ENCODE measurements at regions not wholly inside any gene's neighbourhood (a gene's known extent, or its start where the extent isn't known, plus 50 kb on each side); places are given as distances from the start of the nearest gene placed in this dataset.

- peaks cover 2% of the 10 kb centered on the region for H3K27me3 Mint-ChIP-seq
- no peak overlapping the region for H3K27ac Mint-ChIP-seq
- no peak for DNase-seq (ENCODE audit: low spot score, unreplicated experiment)
- H3K4me1 Mint-ChIP-seq (ENCODE audit: low read depth): no peaks in the 10 kb centered on the region
- H3K9me3 Mint-ChIP-seq (ENCODE audit: low read depth): peaks cover 5% of the 10 kb centered on the region
- no peaks in the 10 kb centered on the region for H3K36me3 Mint-ChIP-seq (ENCODE audit: insufficient read depth)
- no peak overlapping the region for H3K4me3 Mint-ChIP-seq (ENCODE audit: low read depth)
- no peak for TF ChIP-seq CTCF (IDR thresholded peaks at IDR 0.05; ENCODE audit: unreplicated experiment)
These were observed 111.7 kb upstream of the LYZL1 start for GRCh38 chr10:29176845-29177832.

- DNase-seq (ENCODE audit: low spot score, unreplicated experiment): no peak
- no peak for TF ChIP-seq CTCF (IDR thresholded peaks at IDR 0.05; ENCODE audit: unreplicated experiment)
- H3K4me1 Mint-ChIP-seq (ENCODE audit: low read depth): no peaks in the 10 kb centered on the region
These were observed 106.9 kb upstream of the LYZL1 start for GRCh38 chr10:29181936-29182335.

GRCh38 chr10:29183301-29183945 lies 105.4 kb upstream of the LYZL1 start:
- Mint-ChIP-seq H3K9me3 (ENCODE audit: low read depth) (no peaks in the 10 kb centered on the region), H3K36me3 (ENCODE audit: insufficient read depth) (no peaks in the 10 kb centered on the region), H3K27ac (no peak overlapping the region), H3K4me3 (ENCODE audit: low read depth) (no peak overlapping the region), H3K4me1 (ENCODE audit: low read depth) (no peaks in the 10 kb centered on the region), H3K27me3 (peaks cover 2% of the 10 kb centered on the region)
- TF ChIP-seq CTCF (IDR thresholded peaks at IDR 0.05; ENCODE audit: unreplicated experiment): no peak
- DNase-seq (ENCODE audit: low spot score, unreplicated experiment): no peak

More at GRCh38 chr10:29181936-29182335, 106.9 kb upstream of the LYZL1 start:
- H3K36me3 Mint-ChIP-seq (ENCODE audit: insufficient read depth): no peaks in the 10 kb centered on the region
- no peak overlapping the region for H3K4me3 Mint-ChIP-seq (ENCODE audit: low read depth)
- no peak overlapping the region for H3K27ac Mint-ChIP-seq
- no peaks in the 10 kb centered on the region for H3K9me3 Mint-ChIP-seq (ENCODE audit: low read depth)
- peaks cover 2% of the 10 kb centered on the region for H3K27me3 Mint-ChIP-seq

GRCh38 chr10:29184205-29185000 lies 104.5 kb upstream of the LYZL1 start:
- Mint-ChIP-seq H3K4me1 (ENCODE audit: low read depth) (no peaks in the 10 kb centered on the region), H3K4me3 (ENCODE audit: low read depth) (no peak overlapping the region), H3K36me3 (ENCODE audit: insufficient read depth) (no peaks in the 10 kb centered on the region), H3K9me3 (ENCODE audit: low read depth) (no peaks in the 10 kb centered on the region), H3K27ac (no peak overlapping the region), H3K27me3 (peaks cover 2% of the 10 kb centered on the region)
- DNase-seq (ENCODE audit: low spot score, unreplicated experiment): no peak
- TF ChIP-seq CTCF (IDR thresholded peaks at IDR 0.05; ENCODE audit: unreplicated experiment): no peak

- TF ChIP-seq CTCF (IDR thresholded peaks at IDR 0.05; ENCODE audit: unreplicated experiment): no peak
- Mint-ChIP-seq H3K9me3 (ENCODE audit: low read depth) (no peaks in the 10 kb centered on the region), H3K36me3 (ENCODE audit: insufficient read depth) (no peaks in the 10 kb centered on the region), H3K4me1 (ENCODE audit: low read depth) (no peaks in the 10 kb centered on the region), H3K27me3 (peaks cover 2% of the 10 kb centered on the region), H3K4me3 (ENCODE audit: low read depth) (no peak overlapping the region), H3K27ac (no peak overlapping the region)
- no peak for DNase-seq (ENCODE audit: low spot score, unreplicated experiment)
These were observed 103.8 kb upstream of the LYZL1 start for GRCh38 chr10:29185050-29185449.

Measured in progenitor cell of endocrine pancreas (in vitro differentiated cells).